Peyer's patch (tissue), 4 donors: ENCODE measurements at regions not wholly inside any gene's neighbourhood (a gene's known extent, or its start where the extent isn't known, plus 50 kb on each side); places are given as distances from the start of the nearest gene placed in this dataset.

Source experiments
- CTCF ChIP-seq, 6 experiments: fragments of 450-650 bp in 4 of 6; fragments of 200-600 bp in 2 of 6; sonication (generic) in 1 of 6; IDR thresholded peaks; one replicate each; pipeline ENCODE4 v1.5.1; 2017 to 2019; ENCODE audit warnings: antibody characterized with exemption in 6 of 6, mild to moderate bottlenecking in 3 of 6, moderate library complexity in 1 of 6
- POLR2A ChIP-seq, 2 donors: fragments of 450-650 bp; IDR thresholded peaks; one replicate each; pipeline ENCODE4 v1.5.1; 2017; ENCODE audit warnings: antibody characterized with exemption in 2 of 2, mild to moderate bottlenecking in 2 of 2, moderate library complexity in 2 of 2

- TF ChIP-seq POLR2A (IDR thresholded peaks at IDR 0.05), result no peak
- no peak for TF ChIP-seq CTCF (IDR thresholded peaks at IDR 0.05)
Observed at GRCh38 chr6:15044146-15044882, 201.6 kb upstream of the JARID2 start.
